GM18508 (cell line): ENCODE measurements at regions not wholly inside any gene's neighbourhood (a gene's known extent, or its start where the extent isn't known, plus 50 kb on each side); places are given as distances from the start of the nearest gene placed in this dataset.
"Not testable (repeated sequence)": the region's sequence is repeated elsewhere in the genome, so short reads cannot be mapped to it uniquely, and the experiment has no call there.

Experiments used
- ATAC-seq: cut with Tn5 transposase; IDR thresholded peaks from one replicate; pipeline ENCODE4 v1.9.1; 2021; ENCODE audit warnings: moderate number of reproducible peaks; ENCODE audit not compliant: insufficient read depth, unreplicated experiment

- ATAC-seq = no peak
These were observed 84.5 kb upstream of the SLC1A4 start for GRCh38 chr2:64904413-64905329.

- no peak for ATAC-seq
These were observed 83.7 kb upstream of the SLC1A4 start for GRCh38 chr2:64905338-64906024.

GRCh38 chr2:64906853-64907536 lies 82.2 kb upstream of the SLC1A4 start:
- ATAC-seq = no peak

- no peak for ATAC-seq
These were observed 80.8 kb upstream of the SLC1A4 start for GRCh38 chr2:64908406-64908805.

- ATAC-seq = no peak
These were observed 78.7 kb upstream of the SLC1A4 start for GRCh38 chr2:64910523-64910922.

- ATAC-seq = peak; percentile 30
These were observed 78.2 kb upstream of the SLC1A4 start for GRCh38 chr2:64910972-64911433.

GRCh38 chr2:64913357-64913869 lies 75.8 kb upstream of the SLC1A4 start:
- ATAC-seq = no peak

GRCh38 chr2:64914247-64914646 lies 75.0 kb upstream of the SLC1A4 start:
- ATAC-seq = no peak

GRCh38 chr2:64914735-64915509 lies 74.3 kb upstream of the SLC1A4 start:
- ATAC-seq = peak; percentile 37

GRCh38 chr2:64915510-64915900 lies 73.7 kb upstream of the SLC1A4 start:
- no peak for ATAC-seq

GRCh38 chr2:64918220-64918886 lies 70.8 kb upstream of the SLC1A4 start:
- no peak for ATAC-seq

GRCh38 chr2:64919261-64919660 lies 69.9 kb upstream of the SLC1A4 start:
- ATAC-seq = no peak

GRCh38 chr2:64922482-64923384 lies 66.5 kb upstream of the SLC1A4 start:
- ATAC-seq = no peak

- no peak for ATAC-seq
These were observed 65.9 kb upstream of the SLC1A4 start for GRCh38 chr2:64923385-64923710.

- ATAC-seq = no peak
These were observed 64.8 kb upstream of the SLC1A4 start for GRCh38 chr2:64924170-64924934.

- not testable (repeated sequence) for ATAC-seq
These were observed 63.1 kb upstream of the SLC1A4 start for GRCh38 chr2:64925930-64926722.

GRCh38 chr2:64928813-64929212 lies 60.4 kb upstream of the SLC1A4 start:
- ATAC-seq = no peak
